GM12878 (cell line): ENCODE measurements at regions not wholly inside any gene's neighbourhood (a gene's known extent, or its start where the extent isn't known, plus 50 kb on each side); places are given as distances from the start of the nearest gene placed in this dataset.

Experiments
- ATAC-seq: fragments of 200-7000 bp; cut with Tn5 transposase; 3 replicates; pipeline ENCODE4 v1.9.1; 2020; ENCODE audit warnings: mild to moderate bottlenecking, moderate library complexity
- BruUV-seq: library from RNA; stranded (reverse); fragments of 400-500 nt; replicated peaks from 2 replicates; lab custom pipeline; 2021; lab: Mats Ljungman, UMichigan
- CTCF ChIA-PET: fragments of 300-600 bp; sonication (Branson Sonifier 250); formaldehyde crosslinking; extraction: SDS; loops from one replicate; lab custom pipeline; 2021; ENCODE audit warnings: inconsistent platforms; lab: Yijun Ruan, JAX
- POLR2A ChIA-PET: fragments of 350-600 bp; formaldehyde crosslinking; extraction: SDS; loops from one replicate; lab custom pipeline; 2021; ENCODE audit warnings: inconsistent platforms; lab: Charles Lee
- RAD21 ChIA-PET: fragments of 300-600 bp; sonication (Branson Sonifier 250); formaldehyde crosslinking; loops from one replicate; lab custom pipeline; 2023; ENCODE audit warnings: antibody characterized with exemption; ENCODE audit not compliant: unreplicated experiment; lab: Charles Lee
- SMC1A ChIA-PET: fragments of 300-600 bp; sonication (Branson Sonifier 250); formaldehyde crosslinking; loops from one replicate; lab custom pipeline; 2023; ENCODE audit not compliant: unreplicated experiment, uncharacterized antibody; lab: Charles Lee
- DNase-seq: peaks from one replicate; pipeline ENCODE4 v3.0.0-alpha.2; 2011; ENCODE audit warnings: low read depth, low spot score
- FAIRE-seq: peaks from 3 replicates; lab custom pipeline; 2011; peaks lifted over from hg19 to GRCh38; lab: Jason Lieb, UNC
- H2AFZ ChIP-seq: 2 replicates; pipeline ENCODE4 v1.6.0; 2011; ENCODE audit warnings: low read depth, low read length, control low read depth; ENCODE audit not compliant: control insufficient read depth
- H3K27ac ChIP-seq: 2 replicates; pipeline ENCODE4 v1.5.1; 2011; ENCODE audit warnings: control low read depth; ENCODE audit not compliant: control insufficient read depth, insufficient read depth
- H3K27me3 ChIP-seq, 2 experiments: replicated peaks in 1 of 2; 2 replicates each; pipeline versions ENCODE4 v1.6.0 to v1.6.1; 2011; ENCODE audit warnings: low read length in 1 of 2; ENCODE audit not compliant: control insufficient read depth in 2 of 2, insufficient read depth in 2 of 2
- H3K36me3 ChIP-seq, 2 experiments: 2 replicates each; pipeline ENCODE4 v1.5.1; 2011; ENCODE audit warnings: low read length in 1 of 2; ENCODE audit not compliant: control insufficient read depth in 2 of 2, insufficient read depth in 2 of 2
- H3K4me1 ChIP-seq: 2 replicates; pipeline ENCODE4 v1.6.1; 2011; ENCODE audit warnings: mild to moderate bottlenecking, low read length, moderate library complexity, mixed read lengths; ENCODE audit not compliant: control insufficient read depth, insufficient read depth
- H3K4me2 ChIP-seq: 2 replicates; pipeline ENCODE4 v1.6.0; 2011; ENCODE audit warnings: control low read depth; ENCODE audit not compliant: control insufficient read depth, insufficient read depth
- H3K4me3 ChIP-seq: fragments of 200-600 bp; sonication (generic); 2 replicates; pipeline ENCODE4 v1.5.1; 2016
- H3K79me2 ChIP-seq: 2 replicates; pipeline ENCODE4 v1.6.0; 2011; ENCODE audit warnings: low read length; ENCODE audit not compliant: control insufficient read depth, insufficient read depth
- H3K9ac ChIP-seq: 2 replicates; pipeline ENCODE4 v1.8.0; 2011; ENCODE audit warnings: low read length, control low read depth, mixed read lengths; ENCODE audit not compliant: control insufficient read depth, insufficient read depth
- H3K9me3 ChIP-seq: replicated peaks from 3 replicates; pipeline ENCODE4 v1.5.1; 2011; ENCODE audit warnings: mild to moderate bottlenecking, low read length; ENCODE audit not compliant: control insufficient read depth, insufficient read depth
- H4K20me1 ChIP-seq: 2 replicates; pipeline ENCODE4 v1.6.0; 2011; ENCODE audit not compliant: control insufficient read depth, insufficient read depth
- BCL11A ChIP-seq: IDR thresholded peaks from 2 replicates; pipeline ENCODE4 v1.6.1; 2011; ENCODE audit warnings: low read depth, low read length
- HDAC6 ChIP-seq: fragments of 200-600 bp; sonication (generic); IDR thresholded peaks from one replicate; pipeline ENCODE4 v1.8.0; 2017; ENCODE audit warnings: antibody characterized with exemption; ENCODE audit not compliant: unreplicated experiment
- IRF4 ChIP-seq: IDR thresholded peaks from 2 replicates; pipeline ENCODE4 v1.6.1; 2011; ENCODE audit warnings: low read depth, low read length
- JUNB ChIP-seq: IDR thresholded peaks from 2 replicates; pipeline ENCODE4 v1.6.1; 2016; ENCODE audit warnings: antibody characterized with exemption, mild to moderate bottlenecking
- LARP7 ChIP-seq: fragments of 450-650 bp; IDR thresholded peaks from 2 replicates; pipeline ENCODE4 v1.6.1; 2017; ENCODE audit warnings: mild to moderate bottlenecking
- MAX ChIP-seq: IDR thresholded peaks from 2 replicates; pipeline ENCODE4 v1.6.1; 2012; ENCODE audit warnings: low read depth, low read length, improper control_type of control experiment
- MTA2 ChIP-seq: fragments of 450-650 bp; IDR thresholded peaks from 2 replicates; pipeline ENCODE4 v1.6.1; 2016; ENCODE audit warnings: low read depth, mild to moderate bottlenecking, moderate library complexity
- MYB ChIP-seq: fragments of 150-350 bp; IDR thresholded peaks from 2 replicates; pipeline ENCODE4 v1.6.1; 2014; ENCODE audit warnings: mild to moderate bottlenecking, low read depth, low read length, borderline replicate concordance
- POLR2A ChIP-seq: IDR thresholded peaks from 2 replicates; pipeline ENCODE4 v1.6.1; 2011; ENCODE audit warnings: low read depth, mild to moderate bottlenecking, low read length
- POU2F2 ChIP-seq: IDR thresholded peaks from 3 replicates; pipeline ENCODE4 v1.6.1; 2011; ENCODE audit warnings: low read depth, mild to moderate bottlenecking, low read length, borderline replicate concordance
- RAD51 ChIP-seq: fragments of 450-650 bp; IDR thresholded peaks from 2 replicates; pipeline ENCODE4 v1.6.1; 2016; ENCODE audit warnings: moderate library complexity, mild to moderate bottlenecking, inconsistent platforms
- RFX5 ChIP-seq: IDR thresholded peaks from 2 replicates; pipeline ENCODE4 v1.6.1; 2011; ENCODE audit warnings: low read depth, low read length, improper control_type of control experiment
- SIX5 ChIP-seq: IDR thresholded peaks from 2 replicates; pipeline ENCODE4 v1.6.1; 2011; ENCODE audit warnings: mild to moderate bottlenecking, low read depth, low read length, moderate library complexity; ENCODE audit not compliant: severe bottlenecking
- SPI1 ChIP-seq: IDR thresholded peaks from 2 replicates; pipeline ENCODE4 v1.6.1; 2011; ENCODE audit warnings: low read depth, mild to moderate bottlenecking, low read length, moderate library complexity, borderline replicate concordance; ENCODE audit not compliant: insufficient read depth
- SREBF2 ChIP-seq: IDR thresholded peaks from 2 replicates; pipeline ENCODE4 v1.6.1; 2012; ENCODE audit warnings: mild to moderate bottlenecking, low read length
- STAT1 ChIP-seq: fragments of 450-650 bp; conservative IDR thresholded peaks from 2 replicates; pipeline ENCODE4 v1.6.1; 2014; ENCODE audit warnings: antibody characterized with exemption, mild to moderate bottlenecking
- ZBED1 ChIP-seq: IDR thresholded peaks from 2 replicates; pipeline ENCODE4 v1.6.1; 2016; ENCODE audit warnings: borderline replicate concordance
- ZNF622 ChIP-seq: fragments of 450-650 bp; IDR thresholded peaks from 2 replicates; pipeline ENCODE4 v1.6.1; 2017; ENCODE audit warnings: mild to moderate bottlenecking, inconsistent platforms
- WGBS: methylation state at CpG from one replicate; pipeline ENCODE4 v1.1.6; 2016; ENCODE audit warnings: low lambda C conversion rate; ENCODE audit not compliant: insufficient replicate concordance, insufficient coverage; ENCODE audit errors: missing lambda C conversion rate; 5-methylcytosine and 5-hydroxymethylcytosine counted together
- in situ Hi-C: fragments of 300-500 bp; cut with MboI; formaldehyde crosslinking; loops from 9 replicates; pipeline ENCODE4 v1.14.3; 2018; ENCODE audit warnings: mixed read lengths
- intact Hi-C: fragments of 100-400 bp; cut with micrococcal nuclease; formaldehyde crosslinking; loops from one replicate; pipeline ENCODE4 v1.14.2; 2022; ENCODE audit not compliant: unreplicated experiment

- no peaks in the 10 kb centered on the region for H3K36me3 ChIP-seq
- no peaks in the 10 kb centered on the region for H3K9me3 ChIP-seq
- no peak overlapping the region for H3K4me2 ChIP-seq
- WGBS, result 5% methylated on average over 11 of the region's 11 CpGs
- no peak overlapping the region for H3K27ac ChIP-seq
- FAIRE-seq (no peak), DNase-seq (no peak), ATAC-seq (no peak)
- CTCF ChIA-PET, result no interaction called here
- SMC1A ChIA-PET, result no interaction called here
- no peaks in the 10 kb centered on the region; a peak in 1 of 4 replicates for H3K27me3 ChIP-seq
- in situ Hi-C loops, result no loop called here
- POLR2A ChIA-PET, result no interaction called here
- BruUV-seq, result no TSS peak
- TF ChIP-seq RFX5, result no peak
- TF ChIP-seq POU2F2, result no peak
- TF ChIP-seq LARP7, result no peak
- no peak for TF ChIP-seq MYB
- TF ChIP-seq HDAC6, result no peak
- TF ChIP-seq ZBED1, result no peak
- no peak for TF ChIP-seq BCL11A
- TF ChIP-seq RAD51, result no peak
- no peak for TF ChIP-seq MTA2
- TF ChIP-seq IRF4, result no peak
- no peak for TF ChIP-seq POLR2A
- TF ChIP-seq SIX5, result no peak
- no peak for TF ChIP-seq SPI1
- no peak for TF ChIP-seq ZNF622
- no peak for TF ChIP-seq JUNB
- no peak for TF ChIP-seq SREBF2
- no peak for TF ChIP-seq STAT1
- TF ChIP-seq MAX, result no peak
- H4K20me1 ChIP-seq, result no peaks in the 10 kb centered on the region
- RAD21 ChIA-PET, result no interaction called here
- H2AFZ ChIP-seq, result no peak overlapping the region
- H3K4me1 ChIP-seq, result no peaks in the 10 kb centered on the region
- intact Hi-C loops, result no loop called here
- H3K9ac ChIP-seq, result no peak overlapping the region
- no peak overlapping the region for H3K4me3 ChIP-seq
- H3K79me2 ChIP-seq, result no peaks in the 10 kb centered on the region
These were observed 160.5 kb upstream of the DIO3 start for GRCh38 chr14:101400830-101401229.
